ENCODE measurements at regions not wholly inside any gene's neighbourhood (a gene's known extent, or its start where the extent isn't known, plus 50 kb on each side); places are given as distances from the start of the nearest gene placed in this dataset.

DNA sequence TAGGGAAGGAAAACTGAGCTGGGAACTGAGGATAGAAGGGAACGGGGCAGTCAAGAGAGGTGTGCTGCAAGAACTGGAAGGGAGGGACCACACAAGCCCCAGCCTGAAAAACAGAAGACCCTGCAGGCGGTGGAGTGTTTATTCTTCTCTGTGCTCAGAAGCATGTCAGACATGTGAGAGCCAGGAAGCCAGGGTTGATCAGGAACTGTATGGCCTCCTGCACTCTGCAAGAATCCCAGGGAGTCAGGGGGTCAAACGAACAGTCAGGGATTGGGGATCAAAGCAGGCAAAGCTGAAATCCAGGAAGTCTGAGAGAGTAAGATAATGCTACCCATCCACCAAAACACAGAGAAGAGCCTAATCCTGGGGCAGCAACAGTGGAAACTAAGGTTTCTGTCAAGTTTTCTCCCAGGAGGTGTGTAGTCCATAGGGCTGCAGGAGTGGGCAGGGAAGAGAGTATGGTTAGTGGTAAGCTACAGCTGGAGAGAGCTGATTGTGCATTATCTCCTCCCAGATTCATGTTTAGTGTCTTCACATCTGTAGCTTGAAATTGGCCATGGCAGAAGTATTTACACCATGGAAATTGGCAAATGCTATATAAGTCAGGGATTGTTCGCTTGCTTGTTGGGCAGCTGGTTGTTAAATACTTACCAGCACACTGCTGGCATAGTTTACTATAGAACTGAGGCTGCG, 115.4 kb upstream of the SLC44A1 start:
- ATAC-seq (no peak), DNase-seq (peak in 2 of 9 donors; percentile 14 to 21)
- H3K27me3 ChIP-seq (ENCODE audit: control insufficient read depth in 2 of 2, insufficient read depth in 2 of 2, low read length in 2 of 2): no peaks in the 10 kb centered on the region
- peaks cover 0 to 45% (median 0%) of the 10 kb centered on the region in 5 donors for H3K27me3 Mint-ChIP-seq
- no peaks in the 10 kb centered on the region for H3K9me3 ChIP-seq (ENCODE audit: control insufficient read depth in 2 of 3, low read length in 3 of 3)
- H3K4me3 ChIP-seq (ENCODE audit: low read length): no peak overlapping the region
- peaks cover 31 to 55% of the 10 kb centered on the region in 2 donors for H3K4me1 ChIP-seq (ENCODE audit: control insufficient read depth in 2 of 2, insufficient read depth in 2 of 2, low read length in 2 of 2)
- H3K27ac Mint-ChIP-seq: peak overlapping the region; percentile 12 to 95 (median 70)
- no peaks in the 10 kb centered on the region for H3K36me3 Mint-ChIP-seq
- peaks cover 0 to 3% (median 0%) of the 10 kb centered on the region in 11 donors for H3K9me3 Mint-ChIP-seq
- H3K4me1 Mint-ChIP-seq: peaks cover 36 to 75% (median 63%) of the 10 kb centered on the region in 7 donors
- peak overlapping the region in 9 of 10 donors; percentile 34 to 84 (median 64) for H3K4me3 Mint-ChIP-seq
- CTCF ChIA-PET: interaction anchor here (1.4 kb wide), 1 partner anchor 10 kb away, joined by 4 read pairs; no protein-coding TSS in a partner anchor
- intact Hi-C loops (cut with micrococcal nuclease): loop anchor here (1.0 to 10.0 kb wide), 10 partner anchors 28 to 1037 kb away; partner anchors contain the start of genes NIPSNAP3A (in 2 of the 2), SLC44A1 (in 2 of the 2), SMC2 (in 1 of the 2) and TMEM38B (in 1 of the 2)
- POLR2A ChIA-PET: interaction anchor here (0.6 to 0.7 kb wide), 2 partner anchors 32 to 275 kb away, joined by 3 read pairs; no protein-coding TSS in a partner anchor
- no peaks in the 10 kb centered on the region for H3K36me3 ChIP-seq (ENCODE audit: control insufficient read depth in 2 of 3, insufficient read depth in 3 of 3, low read length in 3 of 3)
- H3K27ac ChIP-seq (ENCODE audit: low read depth, low read length): no peak overlapping the region

DNA sequence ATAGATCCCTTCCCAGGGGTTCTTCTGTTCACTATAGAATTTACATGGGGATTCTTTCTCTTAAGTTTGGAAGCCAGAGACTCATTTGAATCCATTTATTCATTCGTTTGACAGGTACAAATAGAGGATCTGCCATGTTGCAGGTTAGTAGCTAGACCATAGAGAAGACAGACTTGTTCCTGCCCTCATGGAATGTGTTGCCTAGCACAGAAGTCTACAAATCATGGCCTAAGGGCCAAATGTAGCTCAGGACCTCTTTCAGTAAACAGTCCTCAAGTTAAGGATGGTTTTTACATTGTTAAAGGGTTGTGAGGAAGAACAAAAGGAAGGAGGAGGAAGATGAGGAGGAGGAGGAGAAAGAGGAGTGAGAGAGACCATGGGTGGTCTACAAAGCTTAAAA, 114.7 kb upstream of the SLC44A1 start:
- H3K27ac Mint-ChIP-seq: peak overlapping the region in 5 of 9 donors; percentile 42 to 95 (median 55)
- peaks cover 0 to 43% (median 0%) of the 10 kb centered on the region in 5 donors for H3K27me3 Mint-ChIP-seq
- peaks cover 0 to under 1% (median 0%) of the 10 kb centered on the region in 5 donors for H3K36me3 Mint-ChIP-seq
- H3K9me3 ChIP-seq (ENCODE audit: control insufficient read depth in 2 of 3, low read length in 3 of 3): no peaks in the 10 kb centered on the region
- H3K27me3 ChIP-seq (ENCODE audit: control insufficient read depth in 2 of 2, insufficient read depth in 2 of 2, low read length in 2 of 2): no peaks in the 10 kb centered on the region
- H3K4me1 Mint-ChIP-seq: peaks cover 36 to 77% (median 65%) of the 10 kb centered on the region in 7 donors
- H3K4me3 Mint-ChIP-seq: peak overlapping the region in 6 of 10 donors; percentile 4 to 78 (median 48)
- no peak overlapping the region for H3K4me3 ChIP-seq (ENCODE audit: low read length)
- CTCF ChIA-PET: no interaction called here
- peaks cover 31 to 55% of the 10 kb centered on the region in 2 donors for H3K4me1 ChIP-seq (ENCODE audit: control insufficient read depth in 2 of 2, insufficient read depth in 2 of 2, low read length in 2 of 2)
- H3K27ac ChIP-seq (ENCODE audit: low read depth, low read length): no peak overlapping the region
- H3K36me3 ChIP-seq (ENCODE audit: control insufficient read depth in 2 of 3, insufficient read depth in 3 of 3, low read length in 3 of 3): no peaks in the 10 kb centered on the region
- DNase-seq (no peak), ATAC-seq (no peak)
- POLR2A ChIA-PET: interaction anchor here (0.7 kb wide), 1 partner anchor 341 kb away, joined by 3 read pairs; no protein-coding TSS in a partner anchor
- intact Hi-C loops (cut with micrococcal nuclease): loop anchor here (2.0 to 10.0 kb wide), 6 partner anchors 27 to 1037 kb away; partner anchors contain the start of genes NIPSNAP3A (in 2 of the 2), SMC2 (in 1 of the 2) and TMEM38B (in 1 of the 2)
- peaks cover 0 to 3% (median 0%) of the 10 kb centered on the region in 11 donors for H3K9me3 Mint-ChIP-seq

DNA sequence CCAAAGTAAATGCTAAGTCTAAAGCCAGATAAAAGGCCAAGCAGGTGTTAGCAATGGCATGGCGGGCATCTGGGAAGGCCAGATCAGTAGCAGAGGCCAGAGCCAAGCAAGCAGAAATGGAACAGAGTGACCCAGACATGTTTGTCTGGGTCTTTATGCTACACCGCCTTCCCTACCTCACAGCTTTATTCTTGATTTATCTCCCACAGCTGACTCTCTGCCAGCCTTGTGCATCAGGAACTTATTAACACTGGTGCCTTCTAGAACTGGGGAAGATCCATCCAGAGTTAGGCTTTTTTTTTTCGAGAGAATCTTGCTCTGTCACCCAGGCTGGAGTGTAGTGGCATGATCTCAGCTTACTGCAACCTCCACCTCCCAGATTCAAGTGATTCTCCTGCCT, 112.5 kb upstream of the SLC44A1 start:
- Histone ChIP-seq H3K27me3 (ENCODE audit: control insufficient read depth in 2 of 2, insufficient read depth in 2 of 2, low read length in 2 of 2) (no peaks in the 10 kb centered on the region), H3K9me3 (ENCODE audit: control insufficient read depth in 2 of 3, low read length in 3 of 3) (no peaks in the 10 kb centered on the region), H3K4me3 (ENCODE audit: low read length) (no peak overlapping the region), H3K27ac (ENCODE audit: low read depth, low read length) (no peak overlapping the region), H3K36me3 (ENCODE audit: control insufficient read depth in 2 of 3, insufficient read depth in 3 of 3, low read length in 3 of 3) (no peaks in the 10 kb centered on the region), H3K4me1 (ENCODE audit: control insufficient read depth in 2 of 2, insufficient read depth in 2 of 2, low read length in 2 of 2) (peaks cover 21 to 41% of the 10 kb centered on the region in 2 donors)
- no peak for ATAC-seq
- peaks cover 0 to 39% (median 0%) of the 10 kb centered on the region in 5 donors for H3K27me3 Mint-ChIP-seq
- intact Hi-C loops (cut with micrococcal nuclease): no loop called here
- no peak for DNase-seq
- H3K9me3 Mint-ChIP-seq: peaks cover 0 to 3% (median 0%) of the 10 kb centered on the region in 11 donors
- peak overlapping the region in 1 of 9 donors; percentile 19 for H3K27ac Mint-ChIP-seq
- peaks cover 28 to 68% (median 60%) of the 10 kb centered on the region in 7 donors for H3K4me1 Mint-ChIP-seq
- no peak overlapping the region for H3K4me3 Mint-ChIP-seq
- CTCF ChIA-PET: interaction anchor here (1.0 kb wide), 1 partner anchor 25 kb away, joined by 3 read pairs; no protein-coding TSS in a partner anchor
- H3K36me3 Mint-ChIP-seq: peaks cover 0 to 4% (median 0%) of the 10 kb centered on the region in 5 donors
- POLR2A ChIA-PET: no interaction called here

DNA sequence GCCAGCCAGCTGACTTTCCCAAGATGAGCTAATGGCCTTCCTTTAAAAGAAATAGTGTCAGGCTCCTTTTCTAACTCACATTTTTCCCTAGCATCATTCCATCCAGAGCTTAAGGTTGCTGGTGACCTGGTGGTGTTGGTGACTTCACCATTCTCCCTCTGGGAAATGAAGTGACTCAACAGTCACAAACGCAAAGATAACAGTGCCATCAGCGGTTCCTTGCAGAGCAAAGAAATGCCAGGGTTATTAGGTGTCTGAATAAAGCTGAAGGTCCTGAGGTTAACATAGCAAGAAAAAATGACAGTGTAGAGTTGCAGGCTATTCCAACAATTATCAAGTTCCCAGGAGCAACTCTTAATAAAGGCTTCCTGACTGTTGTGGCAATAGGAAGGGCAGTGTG, 111.8 kb upstream of the SLC44A1 start:
- ChIA-PET CTCF (interaction anchor here (1.0 kb wide), 1 partner anchor 24 kb away, joined by 3 read pairs; no protein-coding TSS in a partner anchor), POLR2A (no interaction called here)
- Mint-ChIP-seq H3K4me3 (no peak overlapping the region), H3K9me3 (peaks cover 0 to 3% (median 0%) of the 10 kb centered on the region in 11 donors), H3K36me3 (peaks cover 0 to 4% (median 0%) of the 10 kb centered on the region in 5 donors), H3K4me1 (peaks cover 22 to 62% (median 53%) of the 10 kb centered on the region in 7 donors), H3K27ac (no peak overlapping the region), H3K27me3 (peaks cover 0 to 38% (median 0%) of the 10 kb centered on the region in 5 donors)
- Histone ChIP-seq H3K9me3 (ENCODE audit: control insufficient read depth in 2 of 3, low read length in 3 of 3) (no peaks in the 10 kb centered on the region), H3K27me3 (ENCODE audit: control insufficient read depth in 2 of 2, insufficient read depth in 2 of 2, low read length in 2 of 2) (no peaks in the 10 kb centered on the region), H3K4me1 (ENCODE audit: control insufficient read depth in 2 of 2, insufficient read depth in 2 of 2, low read length in 2 of 2) (peaks cover 14 to 35% of the 10 kb centered on the region in 2 donors), H3K4me3 (ENCODE audit: low read length) (no peak overlapping the region), H3K27ac (ENCODE audit: low read depth, low read length) (no peak overlapping the region), H3K36me3 (ENCODE audit: control insufficient read depth in 2 of 3, insufficient read depth in 3 of 3, low read length in 3 of 3) (no peaks in the 10 kb centered on the region)
- ATAC-seq (no peak), DNase-seq (no peak)
- intact Hi-C loops (cut with micrococcal nuclease): no loop called here

DNA sequence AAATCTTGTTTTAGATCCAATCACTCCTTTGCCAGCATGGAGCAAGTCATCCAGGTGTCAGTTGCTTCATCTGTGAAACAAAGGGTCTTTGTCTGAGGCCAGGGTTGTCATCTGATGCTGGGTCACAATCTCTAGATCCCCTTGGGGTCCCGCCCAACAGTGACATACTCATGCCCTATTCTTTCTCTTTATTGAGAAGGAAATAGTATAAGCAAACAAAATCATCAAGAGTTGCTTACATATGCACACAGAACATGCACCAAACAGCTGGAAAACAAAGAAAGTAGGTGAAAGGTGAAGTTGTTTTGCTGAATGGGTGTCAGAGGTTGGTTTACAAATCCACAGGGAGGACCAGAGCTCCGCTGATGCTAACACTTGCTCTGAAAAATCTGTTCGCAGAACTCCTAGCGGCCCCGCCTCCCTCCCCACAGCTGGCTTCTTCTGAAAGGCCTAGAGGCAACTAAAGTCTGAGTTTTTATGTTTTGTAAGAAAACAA, 106.1 kb upstream of the SLC44A1 start:
- ChIA-PET CTCF (interaction anchor here (0.6 to 1.8 kb wide), 2 partner anchors 10 to 100 kb away, joined by 3 to 4 read pairs; no protein-coding TSS in a partner anchor), POLR2A (interaction anchor here (0.6 kb wide), 1 partner anchor 224 kb away, joined by 3 read pairs; no protein-coding TSS in a partner anchor)
- H3K4me1 ChIP-seq (ENCODE audit: control insufficient read depth in 2 of 2, insufficient read depth in 2 of 2, low read length in 2 of 2): no peaks in the 10 kb centered on the region
- H3K9me3 Mint-ChIP-seq: no peaks in the 10 kb centered on the region
- H3K36me3 ChIP-seq (ENCODE audit: control insufficient read depth in 2 of 3, insufficient read depth in 3 of 3, low read length in 3 of 3): no peaks in the 10 kb centered on the region
- DNase-seq (no peak), ATAC-seq (no peak)
- peak overlapping the region in 2 of 9 donors; percentile 0 to 13 for H3K27ac Mint-ChIP-seq
- no peaks in the 10 kb centered on the region for H3K9me3 ChIP-seq (ENCODE audit: control insufficient read depth in 2 of 3, low read length in 3 of 3)
- intact Hi-C loops (cut with micrococcal nuclease): no loop called here
- H3K4me1 Mint-ChIP-seq: peaks cover 4 to 48% (median 31%) of the 10 kb centered on the region in 7 donors
- no peaks in the 10 kb centered on the region for H3K27me3 ChIP-seq (ENCODE audit: control insufficient read depth in 2 of 2, insufficient read depth in 2 of 2, low read length in 2 of 2)
- peaks cover 0 to 4% (median 0%) of the 10 kb centered on the region in 5 donors for H3K36me3 Mint-ChIP-seq
- H3K4me3 ChIP-seq (ENCODE audit: low read length): no peak overlapping the region
- H3K27ac ChIP-seq (ENCODE audit: low read depth, low read length): no peak overlapping the region
- H3K27me3 Mint-ChIP-seq: peaks cover 0 to 19% (median 0%) of the 10 kb centered on the region in 5 donors
- H3K4me3 Mint-ChIP-seq: peak overlapping the region in 3 of 10 donors; percentile 5 to 34 (median 32)

DNA sequence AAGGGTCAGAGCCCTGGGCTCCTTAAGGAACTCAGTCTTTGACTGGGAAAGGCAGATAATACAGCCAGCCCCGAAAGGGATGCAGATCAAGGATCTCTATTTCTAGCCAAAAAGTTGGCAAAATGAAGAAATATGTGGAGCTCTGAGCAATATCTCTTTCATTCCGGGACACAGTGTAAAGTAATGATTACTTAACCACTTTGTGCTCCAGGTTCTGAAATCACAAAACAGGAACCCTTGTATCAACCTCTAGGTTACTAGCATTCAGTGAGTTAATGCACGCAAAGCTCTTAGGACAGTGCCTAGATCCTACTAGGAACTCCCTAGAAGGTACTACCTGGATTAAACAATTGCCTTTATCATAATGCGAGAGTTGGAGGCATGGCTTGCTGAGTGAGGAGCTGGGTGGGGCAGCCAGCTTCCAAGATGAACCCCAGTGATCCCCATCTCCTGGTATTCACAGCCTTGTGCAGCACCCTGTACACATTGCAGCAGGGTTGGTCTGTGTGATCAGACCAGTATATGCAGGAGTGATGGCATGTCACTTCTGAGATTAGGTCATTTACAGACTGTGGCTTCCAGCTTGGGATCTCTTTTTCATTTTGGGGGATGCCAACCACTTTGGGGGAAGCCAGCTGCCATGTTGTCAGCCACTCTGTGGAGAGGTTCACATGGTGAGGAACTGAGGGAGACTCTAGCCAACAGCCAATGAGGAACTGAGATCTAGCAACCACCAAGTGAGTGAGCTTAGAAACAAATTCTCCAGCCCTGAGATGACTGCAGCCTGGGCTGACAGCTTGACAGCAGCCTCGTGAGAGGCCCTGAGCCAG, 103.1 kb upstream of the SLC44A1 start:
- ATAC-seq (peak; percentile 62), DNase-seq (no peak)
- Mint-ChIP-seq H3K27me3 (peaks cover 0 to 21% (median 4%) of the 10 kb centered on the region in 5 donors), H3K9me3 (peaks cover 0 to 3% (median 0%) of the 10 kb centered on the region in 11 donors), H3K4me3 (no peak overlapping the region), H3K36me3 (no peaks in the 10 kb centered on the region), H3K4me1 (peaks cover 7 to 40% (median 29%) of the 10 kb centered on the region in 7 donors), H3K27ac (peak overlapping the region in 1 of 9 donors; percentile 45)
- Histone ChIP-seq H3K4me1 (ENCODE audit: control insufficient read depth in 2 of 2, insufficient read depth in 2 of 2, low read length in 2 of 2) (no peaks in the 10 kb centered on the region), H3K27me3 (ENCODE audit: control insufficient read depth in 2 of 2, insufficient read depth in 2 of 2, low read length in 2 of 2) (no peaks in the 10 kb centered on the region), H3K4me3 (ENCODE audit: low read length) (no peak overlapping the region), H3K27ac (ENCODE audit: low read depth, low read length) (no peak overlapping the region), H3K9me3 (ENCODE audit: control insufficient read depth in 2 of 3, low read length in 3 of 3) (no peaks in the 10 kb centered on the region), H3K36me3 (ENCODE audit: control insufficient read depth in 2 of 3, insufficient read depth in 3 of 3, low read length in 3 of 3) (no peaks in the 10 kb centered on the region)
- POLR2A ChIA-PET: interaction anchor here (0.6 kb wide), 1 partner anchor 10 kb away, joined by 3 read pairs; no protein-coding TSS in a partner anchor
- CTCF ChIA-PET: interaction anchor here (0.7 kb wide), 1 partner anchor 18 kb away, joined by 3 read pairs; no protein-coding TSS in a partner anchor
- intact Hi-C loops (cut with micrococcal nuclease): no loop called here

All from naive thymus-derived CD4-positive, alpha-beta T cell (primary cell).